GM19324 (cell line): ENCODE measurements at regions not wholly inside any gene's neighbourhood (a gene's known extent, or its start where the extent isn't known, plus 50 kb on each side); places are given as distances from the start of the nearest gene placed in this dataset.
A peak's percentile ranks its signal among the peaks of the same experiment; 100 is the strongest.

ENCODE experiments used
- ATAC-seq: cut with Tn5 transposase; IDR thresholded peaks from one replicate; pipeline ENCODE4 v1.9.1; 2021; ENCODE audit warnings: mild to moderate bottlenecking, moderate library complexity; ENCODE audit not compliant: unreplicated experiment, low FRiP score

- ATAC-seq: no peak
Measured at GRCh38 chr6:84361372-84362192, 134.1 kb upstream of the CEP162 start.

GRCh38 chr6:84360039-84360438 is 132.6 kb upstream of the CEP162 start:
- no peak for ATAC-seq

GRCh38 chr6:84358581-84358980 is 131.1 kb upstream of the CEP162 start:
- ATAC-seq: no peak

- no peak for ATAC-seq
Measured at GRCh38 chr6:84357631-84358030, 130.2 kb upstream of the CEP162 start.

GRCh38 chr6:84356907-84357306 is 129.5 kb upstream of the CEP162 start:
- no peak for ATAC-seq

- ATAC-seq: no peak
Measured at GRCh38 chr6:84353459-84354423, 126.3 kb upstream of the CEP162 start.

GRCh38 chr6:84350397-84350796 is 123.0 kb upstream of the CEP162 start:
- no peak for ATAC-seq

GRCh38 chr6:84349542-84349941 is 122.1 kb upstream of the CEP162 start:
- no peak for ATAC-seq

- no peak for ATAC-seq
Measured at GRCh38 chr6:84348801-84349200, 121.4 kb upstream of the CEP162 start.

- no peak for ATAC-seq
Measured at GRCh38 chr6:84346372-84346771, 118.9 kb upstream of the CEP162 start.

- ATAC-seq: no peak
Measured at GRCh38 chr6:84344005-84344404, 116.6 kb upstream of the CEP162 start.

- no peak for ATAC-seq
Measured at GRCh38 chr6:84340422-84340821, 113.0 kb upstream of the CEP162 start.

GRCh38 chr6:84333842-84334241 is 106.4 kb upstream of the CEP162 start:
- ATAC-seq: no peak

GRCh38 chr6:84332139-84333034 is 104.9 kb upstream of the CEP162 start:
- peak; percentile 89 for ATAC-seq

- ATAC-seq: no peak
Measured at GRCh38 chr6:84330325-84330724, 102.9 kb upstream of the CEP162 start.

- no peak for ATAC-seq
Measured at GRCh38 chr6:84329516-84329915, 102.1 kb upstream of the CEP162 start.

GRCh38 chr6:84329077-84329476 is 101.6 kb upstream of the CEP162 start:
- no peak for ATAC-seq

GRCh38 chr6:84317463-84317862 is 90.0 kb upstream of the CEP162 start:
- ATAC-seq: no peak

- no peak for ATAC-seq
Measured at GRCh38 chr6:84314377-84314898, 87.0 kb upstream of the CEP162 start.

GRCh38 chr6:84309336-84309735 is 81.9 kb upstream of the CEP162 start:
- no peak for ATAC-seq
